8988T (cell line): ENCODE measurements at regions not wholly inside any gene's neighbourhood (a gene's known extent, or its start where the extent isn't known, plus 50 kb on each side); places are given as distances from the start of the nearest gene placed in this dataset.

Experiments
- DNase-seq: peaks from one replicate; pipeline ENCODE4 v3.0.0; 2011

GRCh38 chr1:195501118-195501517 is 1107.1 kb downstream of the KCNT2 start:
- no peak for DNase-seq

GRCh38 chr1:195495720-195496635 is 1112.3 kb downstream of the KCNT2 start:
- DNase-seq: no peak

- DNase-seq: no peak
Observed at GRCh38 chr1:195482137-195482536, 1126.1 kb downstream of the KCNT2 start.

- DNase-seq: no peak
Observed at GRCh38 chr1:195481293-195481692, 1126.9 kb downstream of the KCNT2 start.

- no peak for DNase-seq
Observed at GRCh38 chr1:195475568-195475967, 1132.7 kb downstream of the KCNT2 start.

GRCh38 chr1:195472291-195472690 is 1135.9 kb downstream of the KCNT2 start:
- DNase-seq: no peak

- no peak for DNase-seq
Observed at GRCh38 chr1:195466639-195467038, 1141.6 kb downstream of the KCNT2 start.

- DNase-seq: no peak
Observed at GRCh38 chr1:195462646-195463045, 1145.6 kb downstream of the KCNT2 start.

GRCh38 chr1:195462152-195462551 is 1146.1 kb downstream of the KCNT2 start:
- no peak for DNase-seq

GRCh38 chr1:195458365-195458764 is 1149.9 kb downstream of the KCNT2 start:
- DNase-seq: no peak

- no peak for DNase-seq
Observed at GRCh38 chr1:195450794-195451193, 1157.4 kb downstream of the KCNT2 start.

- DNase-seq: no peak
Observed at GRCh38 chr1:195439661-195440060, 1168.6 kb downstream of the KCNT2 start.

GRCh38 chr1:195434566-195435203 is 1173.6 kb downstream of the KCNT2 start:
- DNase-seq: no peak

- DNase-seq: no peak
Observed at GRCh38 chr1:195430826-195431225, 1177.4 kb downstream of the KCNT2 start.

GRCh38 chr1:195428927-195429326 is 1179.3 kb downstream of the KCNT2 start:
- no peak for DNase-seq

- no peak for DNase-seq
Observed at GRCh38 chr1:195415584-195415983, 1192.7 kb downstream of the KCNT2 start.

GRCh38 chr1:195394567-195394966 is 1213.7 kb downstream of the KCNT2 start:
- DNase-seq: no peak

- DNase-seq: no peak
Observed at GRCh38 chr1:195376190-195376589, 1232.0 kb downstream of the KCNT2 start.

- DNase-seq: no peak
Observed at GRCh38 chr1:195373856-195374255, 1234.4 kb downstream of the KCNT2 start.

- no peak for DNase-seq
Observed at GRCh38 chr1:195345149-195345548, 1263.1 kb downstream of the KCNT2 start.

- no peak for DNase-seq
Observed at GRCh38 chr1:195337646-195338045, 1270.6 kb downstream of the KCNT2 start.

- DNase-seq: no peak
Observed at GRCh38 chr1:195336812-195337211, 1271.4 kb downstream of the KCNT2 start.

- DNase-seq: no peak
Observed at GRCh38 chr1:195335541-195335940, 1272.7 kb downstream of the KCNT2 start.

- DNase-seq: no peak
Observed at GRCh38 chr1:195332102-195332501, 1276.1 kb downstream of the KCNT2 start.
